Naive B cell (primary cell): ENCODE measurements at regions not wholly inside any gene's neighbourhood (a gene's known extent, or its start where the extent isn't known, plus 50 kb on each side); places are given as distances from the start of the nearest gene placed in this dataset.
"Not testable (repeated sequence)": the region's sequence is repeated elsewhere in the genome, so short reads cannot be mapped to it uniquely, and the experiment has no call there.

ENCODE experiments used
- ATAC-seq, 2 donors: fragments of 150-1000 bp; cut with Tn5 transposase; 2 replicates each; pipeline ENCODE4 v1.10.0; 2021; ENCODE audit warnings: low read depth in 2 of 2, mild to moderate bottlenecking in 2 of 2, moderate library complexity in 2 of 2
- DNase-seq: peaks from one replicate; pipeline ENCODE4 v3.0.0; 2022
- H3K27ac Mint-ChIP-seq, 6 donors: one replicate each; pipeline ENCODE4 v1.8.0; 2020 to 2022; ENCODE audit warnings: mild to moderate bottlenecking in 6 of 6, mixed read lengths in 6 of 6, moderate library complexity in 5 of 6, inconsistent platforms in 2 of 6
- H3K27me3 Mint-ChIP-seq, 3 donors: one replicate each; pipeline ENCODE4 v1.8.0; 2021 to 2022; ENCODE audit warnings: mixed read lengths in 3 of 3, mild to moderate bottlenecking in 1 of 3
- H3K36me3 Mint-ChIP-seq, 2 donors: one replicate each; pipeline ENCODE4 v1.8.0; 2020 to 2022; ENCODE audit warnings: mixed read lengths in 2 of 2, inconsistent platforms in 1 of 2, mild to moderate bottlenecking in 1 of 2
- H3K4me1 Mint-ChIP-seq, 3 donors: one replicate each; pipeline ENCODE4 v1.8.0; 2020 to 2022; ENCODE audit warnings: mixed read lengths in 3 of 3, inconsistent platforms in 1 of 3, mild to moderate bottlenecking in 1 of 3, moderate library complexity in 1 of 3
- H3K4me3 Mint-ChIP-seq, 8 donors: one replicate each; pipeline ENCODE4 v1.8.0; 2020 to 2022; ENCODE audit warnings: mild to moderate bottlenecking in 8 of 8, mixed read lengths in 8 of 8, moderate library complexity in 8 of 8, inconsistent platforms in 2 of 8
- H3K9me3 Mint-ChIP-seq, 7 donors: one replicate each; pipeline ENCODE4 v1.8.0; 2020 to 2022; ENCODE audit warnings: mixed read lengths in 7 of 7, mild to moderate bottlenecking in 5 of 7, inconsistent platforms in 2 of 7, moderate library complexity in 1 of 7

DNA sequence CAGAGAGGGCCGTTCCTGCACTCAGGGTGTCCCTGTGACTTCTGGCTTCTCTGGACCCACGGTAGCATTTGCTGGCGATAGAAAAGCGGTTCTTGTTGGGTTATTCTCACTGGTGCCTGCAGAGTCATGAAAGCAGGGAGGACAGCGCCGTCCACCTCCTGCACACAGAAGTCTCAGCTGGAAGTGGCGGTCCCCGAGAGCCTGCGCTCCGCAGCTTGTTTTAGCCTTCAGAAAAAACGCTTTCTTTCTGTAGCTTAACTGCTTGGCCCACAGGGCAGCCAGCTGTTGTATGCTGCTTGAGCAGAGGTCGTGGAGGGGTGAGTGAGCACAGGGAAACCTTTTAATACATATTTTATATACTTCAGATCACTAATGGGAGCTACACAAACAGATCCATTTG lies 400.7 kb upstream of the FAT1 start:
- ATAC-seq, result no peak
- Mint-ChIP-seq H3K4me3 (no peak overlapping the region), H3K27ac (no peak overlapping the region), H3K4me1 (no peaks in the 10 kb centered on the region), H3K27me3 (no peaks in the 10 kb centered on the region), H3K9me3 (peaks cover 2 to 18% (median 8%) of the 10 kb centered on the region in 7 donors), H3K36me3 (no peaks in the 10 kb centered on the region)
- no peak for DNase-seq

DNA sequence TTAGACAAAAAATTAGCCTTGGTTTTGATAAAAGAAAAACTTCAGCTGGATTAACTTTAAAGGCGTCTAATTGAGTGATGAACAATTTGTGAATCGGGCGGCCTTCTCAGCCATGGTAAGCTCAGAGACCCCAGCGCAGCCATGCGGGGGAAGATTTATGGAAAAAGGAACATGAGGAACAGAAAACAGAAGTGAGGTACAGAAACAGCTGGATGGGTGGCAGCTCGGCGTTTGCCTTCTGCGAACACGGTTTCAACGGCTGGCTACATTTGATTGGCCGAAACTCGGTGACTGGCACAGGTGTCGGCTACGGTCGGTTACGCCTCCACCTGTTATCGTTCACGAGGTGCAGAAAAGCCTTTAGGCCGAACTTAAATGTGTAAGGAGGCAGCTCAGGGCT lies 401.4 kb upstream of the FAT1 start:
- no peaks in the 10 kb centered on the region for H3K36me3 Mint-ChIP-seq
- H3K9me3 Mint-ChIP-seq, result peaks cover 0 to 26% (median 13%) of the 10 kb centered on the region in 7 donors
- no peak overlapping the region for H3K4me3 Mint-ChIP-seq
- ATAC-seq, result no peak
- no peaks in the 10 kb centered on the region for H3K27me3 Mint-ChIP-seq
- no peaks in the 10 kb centered on the region for H3K4me1 Mint-ChIP-seq
- H3K27ac Mint-ChIP-seq, result no peak overlapping the region
- no peak for DNase-seq

DNA sequence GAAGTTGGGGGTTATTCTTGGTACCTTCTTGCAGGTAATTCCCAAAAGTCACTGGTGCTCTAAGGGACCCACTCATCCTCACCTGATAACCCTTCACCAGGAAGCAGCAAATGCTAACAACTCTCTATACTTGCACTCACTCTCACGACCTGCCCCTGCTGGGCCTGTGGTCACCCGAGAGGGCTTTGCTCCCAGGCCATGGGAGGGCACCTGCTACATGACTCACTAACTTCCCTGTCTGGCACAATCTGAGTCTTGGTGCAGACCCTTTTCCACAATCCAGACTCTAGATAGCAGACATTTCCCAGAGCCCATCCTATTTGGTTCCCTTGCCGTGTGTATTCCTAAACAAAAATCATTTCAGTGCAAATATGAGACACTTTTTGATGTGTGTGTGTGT lies 403.8 kb upstream of the FAT1 start:
- H3K27ac Mint-ChIP-seq, result no peak overlapping the region
- ATAC-seq (no peak), DNase-seq (no peak)
- H3K27me3 Mint-ChIP-seq, result no peaks in the 10 kb centered on the region
- H3K36me3 Mint-ChIP-seq, result no peaks in the 10 kb centered on the region
- H3K9me3 Mint-ChIP-seq, result peaks cover 0 to 27% (median 13%) of the 10 kb centered on the region in 7 donors
- H3K4me3 Mint-ChIP-seq, result no peak overlapping the region
- no peaks in the 10 kb centered on the region for H3K4me1 Mint-ChIP-seq

DNA sequence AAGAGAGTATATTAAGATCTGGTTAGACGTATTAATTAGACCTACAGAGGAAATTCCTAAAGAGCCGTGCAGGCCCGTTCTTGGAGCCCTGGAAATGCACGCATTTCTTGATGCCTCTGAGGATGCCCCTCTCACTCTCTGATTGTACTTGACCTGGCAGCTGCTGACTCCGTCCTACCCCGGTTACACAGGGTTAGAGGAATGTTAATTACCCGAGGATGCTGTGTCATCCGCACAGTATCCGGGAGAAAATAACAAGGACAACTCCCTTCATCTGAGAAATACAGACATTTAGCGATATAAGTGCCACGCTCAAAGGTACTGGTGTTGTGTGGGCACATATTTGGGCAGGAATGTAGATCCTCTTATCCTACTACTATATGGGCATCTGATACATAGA lies 404.6 kb upstream of the FAT1 start:
- no peak for DNase-seq
- Mint-ChIP-seq H3K36me3 (no peaks in the 10 kb centered on the region), H3K27ac (no peak overlapping the region), H3K4me3 (no peak overlapping the region), H3K4me1 (no peaks in the 10 kb centered on the region), H3K27me3 (no peaks in the 10 kb centered on the region), H3K9me3 (peaks cover 0 to 27% (median 13%) of the 10 kb centered on the region in 7 donors)
- no peak for ATAC-seq

DNA sequence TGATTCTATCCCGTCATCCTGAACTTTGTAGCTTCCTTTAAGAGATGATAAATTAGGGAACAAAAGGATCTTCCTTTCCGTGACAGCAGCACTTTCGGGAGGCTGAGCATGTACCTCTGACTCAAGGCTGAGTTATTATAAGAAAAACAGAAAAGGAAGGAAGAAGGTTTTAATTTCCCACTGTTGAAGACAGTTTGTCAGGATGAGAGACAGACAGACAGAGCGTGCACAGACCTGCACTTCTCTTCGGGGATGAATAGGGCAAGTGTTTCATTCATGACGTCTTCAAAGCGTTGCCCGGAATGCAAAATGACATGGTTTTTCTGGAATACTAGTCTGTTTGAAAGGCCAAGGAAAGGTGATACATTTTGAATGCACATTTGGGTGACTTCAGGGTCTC lies 405.3 kb upstream of the FAT1 start:
- H3K4me1 Mint-ChIP-seq, result no peaks in the 10 kb centered on the region
- H3K27me3 Mint-ChIP-seq, result no peaks in the 10 kb centered on the region
- no peaks in the 10 kb centered on the region for H3K36me3 Mint-ChIP-seq
- DNase-seq (no peak), ATAC-seq (no peak)
- H3K4me3 Mint-ChIP-seq, result no peak overlapping the region
- no peak overlapping the region for H3K27ac Mint-ChIP-seq
- peaks cover 0 to 27% (median 13%) of the 10 kb centered on the region in 7 donors for H3K9me3 Mint-ChIP-seq

DNA sequence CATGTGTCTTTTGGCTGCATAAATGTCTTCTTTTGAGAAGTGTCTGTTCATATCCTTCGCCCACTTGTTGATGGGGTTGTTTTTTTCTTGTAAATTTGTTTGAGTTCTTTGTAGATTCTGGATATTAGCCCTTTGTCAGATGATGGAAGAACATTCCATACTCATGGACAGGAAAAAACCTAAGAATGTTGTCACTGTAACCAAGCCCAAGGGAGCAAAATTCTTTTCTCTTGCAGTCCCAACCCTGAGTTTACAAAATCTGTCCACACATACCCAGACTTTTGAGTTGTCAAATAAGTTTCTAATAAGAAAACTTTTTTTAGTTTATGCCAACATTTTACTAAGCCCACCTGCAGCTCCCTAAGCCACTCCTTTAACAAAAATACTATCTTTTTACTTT lies 408.2 kb upstream of the FAT1 start:
- not testable (repeated sequence) for ATAC-seq, DNase-seq

DNA sequence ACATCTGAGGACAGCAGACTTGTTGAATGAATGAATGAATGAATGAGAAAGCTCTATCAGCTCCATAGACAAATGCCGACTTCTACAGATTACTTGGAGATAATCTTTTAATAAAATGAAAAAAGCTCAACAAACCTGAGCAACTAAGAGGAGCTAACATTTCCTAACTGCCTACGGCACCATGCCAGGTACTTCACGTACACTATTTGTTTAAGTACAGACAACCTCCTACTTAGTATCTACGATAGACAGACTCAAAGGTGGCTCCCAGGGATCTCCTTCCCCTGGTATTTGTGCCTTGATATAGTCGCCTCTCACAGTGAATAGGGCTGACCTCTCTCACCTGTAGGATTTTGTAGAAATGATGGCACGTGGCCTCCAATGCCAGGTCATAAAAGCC lies 412.2 kb upstream of the FAT1 start:
- no peak overlapping the region for H3K27ac Mint-ChIP-seq
- H3K4me1 Mint-ChIP-seq, result no peaks in the 10 kb centered on the region
- no peaks in the 10 kb centered on the region for H3K36me3 Mint-ChIP-seq
- peaks cover 0 to 9% (median 2%) of the 10 kb centered on the region in 7 donors for H3K9me3 Mint-ChIP-seq
- no peaks in the 10 kb centered on the region for H3K27me3 Mint-ChIP-seq
- DNase-seq (no peak), ATAC-seq (no peak)
- H3K4me3 Mint-ChIP-seq, result no peak overlapping the region

More for the DNA sequence above, 408.2 kb upstream of the FAT1 start:
- H3K36me3 Mint-ChIP-seq, H3K4me1 Mint-ChIP-seq, H3K4me3 Mint-ChIP-seq, H3K27me3 Mint-ChIP-seq, H3K27ac Mint-ChIP-seq: not testable (repeated sequence)
- H3K9me3 Mint-ChIP-seq, result peaks cover 0 to 27% (median 12%) of the 10 kb centered on the region in 7 donors

DNA sequence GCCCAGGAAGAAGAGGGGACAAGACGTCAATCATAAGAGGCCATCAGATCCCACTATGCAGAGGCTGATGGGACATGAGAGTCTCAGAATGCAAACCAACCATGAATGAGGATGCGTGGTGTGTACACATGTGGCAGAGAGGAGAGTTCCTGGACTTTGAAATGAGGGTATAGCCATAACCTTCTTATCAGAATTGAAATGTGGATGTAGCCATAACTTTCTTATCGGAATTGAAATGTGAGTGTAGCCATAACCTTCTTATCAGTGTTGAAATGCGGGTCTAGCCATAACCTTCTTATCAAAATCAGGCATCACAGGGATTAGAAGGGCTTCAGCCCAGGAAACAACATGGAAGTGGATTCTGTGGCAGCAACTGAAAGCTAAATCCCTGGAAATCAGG lies 415.5 kb upstream of the FAT1 start:
- ATAC-seq (no peak), DNase-seq (no peak)
- Mint-ChIP-seq H3K4me3 (no peak overlapping the region), H3K27me3 (no peaks in the 10 kb centered on the region), H3K9me3 (peaks cover 0 to 8% (median 2%) of the 10 kb centered on the region in 7 donors), H3K36me3 (no peaks in the 10 kb centered on the region), H3K27ac (peak overlapping the region in 1 of 6 donors; percentile 23), H3K4me1 (no peaks in the 10 kb centered on the region)

DNA sequence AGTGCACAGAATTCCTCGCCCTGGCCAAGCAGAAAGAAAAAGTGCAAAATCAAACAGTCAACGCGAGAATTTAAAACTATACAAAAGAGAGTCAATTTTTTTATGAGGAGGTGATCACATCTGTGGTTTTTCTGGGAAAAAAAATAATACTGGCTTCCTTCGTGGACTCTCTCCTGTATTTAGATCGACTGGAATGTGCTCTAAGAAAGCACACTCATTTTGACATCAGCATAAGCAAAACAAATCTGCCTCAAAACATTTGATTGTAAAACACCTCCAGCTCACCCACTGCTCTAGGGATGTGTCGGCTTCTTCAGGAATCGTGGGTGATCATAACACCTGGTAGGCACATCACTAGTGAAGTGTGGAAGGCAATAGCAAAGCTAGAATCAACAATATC lies 417.4 kb upstream of the FAT1 start:
- H3K4me1 Mint-ChIP-seq, result no peaks in the 10 kb centered on the region
- no peak for ATAC-seq
- DNase-seq, result no peak
- H3K27ac Mint-ChIP-seq, result no peak overlapping the region
- no peaks in the 10 kb centered on the region for H3K36me3 Mint-ChIP-seq
- H3K9me3 Mint-ChIP-seq, result peaks cover 0 to 4% (median 2%) of the 10 kb centered on the region in 7 donors
- no peaks in the 10 kb centered on the region for H3K27me3 Mint-ChIP-seq
- H3K4me3 Mint-ChIP-seq, result no peak overlapping the region

DNA sequence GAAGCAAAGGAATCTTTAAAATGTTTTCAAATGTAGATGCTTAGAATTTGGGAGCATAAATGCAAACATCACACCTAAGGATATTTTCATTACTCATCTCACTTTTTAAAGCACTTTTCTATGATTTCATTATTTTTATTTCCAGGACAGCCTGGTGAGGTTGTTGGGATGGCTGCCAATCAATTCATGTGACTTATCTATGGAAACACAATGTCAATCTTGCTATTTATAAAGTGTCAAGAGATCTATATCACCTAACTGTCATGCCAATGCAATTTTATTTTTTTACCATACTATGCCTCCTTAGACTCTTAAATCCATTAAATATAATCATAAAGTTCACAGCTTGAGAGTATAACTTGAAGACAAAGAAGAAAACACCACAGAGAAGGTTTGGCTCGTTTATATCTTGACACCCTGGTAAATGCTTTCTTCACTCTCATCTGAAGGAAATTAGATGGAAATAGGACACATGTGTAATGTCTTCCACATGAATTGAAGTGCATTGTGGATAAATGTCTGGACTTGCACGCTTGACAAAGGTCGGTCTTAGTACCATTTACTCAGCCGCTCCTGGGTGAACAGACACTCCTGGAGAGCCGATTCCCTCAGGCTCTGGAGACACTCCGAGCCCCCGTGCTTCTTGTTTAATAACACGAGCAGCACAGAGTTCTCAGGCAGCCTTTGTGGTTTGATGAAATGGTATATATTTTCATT lies 425.7 kb upstream of the FAT1 start:
- ATAC-seq, result no peak
- Mint-ChIP-seq H3K27me3 (no peaks in the 10 kb centered on the region), H3K4me1 (no peaks in the 10 kb centered on the region), H3K9me3 (peaks cover 0 to 16% (median 5%) of the 10 kb centered on the region in 7 donors), H3K36me3 (no peaks in the 10 kb centered on the region), H3K27ac (no peak overlapping the region), H3K4me3 (no peak overlapping the region)
- no peak for DNase-seq

DNA sequence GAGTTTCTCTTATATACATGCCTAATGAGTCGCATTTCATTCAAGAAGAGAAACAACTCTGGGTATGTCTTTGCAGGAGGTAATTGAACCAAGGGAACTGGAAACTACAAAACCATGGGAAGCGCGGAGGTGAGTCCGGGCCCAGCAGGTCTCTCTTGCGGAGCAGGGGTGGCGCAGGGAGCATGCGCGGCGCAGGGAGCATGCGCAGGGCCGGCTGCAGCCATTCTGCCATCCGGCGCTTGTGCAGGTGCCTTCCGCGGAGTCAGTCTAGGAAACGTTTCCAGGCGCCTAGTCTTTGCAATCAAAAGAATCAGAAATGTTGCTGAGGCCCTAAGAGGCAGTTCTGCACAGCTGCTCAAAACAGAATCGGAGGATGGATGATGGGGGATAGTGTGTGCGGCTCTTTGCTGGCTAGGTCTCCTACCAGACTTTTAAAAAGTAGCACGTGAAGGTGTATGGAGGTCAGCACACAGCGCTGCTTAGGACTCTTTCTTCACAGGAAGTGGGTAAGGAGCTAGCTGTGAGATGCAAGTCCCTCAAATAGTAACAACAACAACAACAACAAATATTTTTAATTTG lies 433.8 kb upstream of the FAT1 start:
- H3K27ac Mint-ChIP-seq, result no peak overlapping the region
- ATAC-seq, result no peak
- peaks cover 5 to 29% (median 9%) of the 10 kb centered on the region in 7 donors for H3K9me3 Mint-ChIP-seq
- no peaks in the 10 kb centered on the region for H3K4me1 Mint-ChIP-seq
- H3K36me3 Mint-ChIP-seq, result no peaks in the 10 kb centered on the region
- H3K27me3 Mint-ChIP-seq, result no peaks in the 10 kb centered on the region
- no peak overlapping the region for H3K4me3 Mint-ChIP-seq
- no peak for DNase-seq

DNA sequence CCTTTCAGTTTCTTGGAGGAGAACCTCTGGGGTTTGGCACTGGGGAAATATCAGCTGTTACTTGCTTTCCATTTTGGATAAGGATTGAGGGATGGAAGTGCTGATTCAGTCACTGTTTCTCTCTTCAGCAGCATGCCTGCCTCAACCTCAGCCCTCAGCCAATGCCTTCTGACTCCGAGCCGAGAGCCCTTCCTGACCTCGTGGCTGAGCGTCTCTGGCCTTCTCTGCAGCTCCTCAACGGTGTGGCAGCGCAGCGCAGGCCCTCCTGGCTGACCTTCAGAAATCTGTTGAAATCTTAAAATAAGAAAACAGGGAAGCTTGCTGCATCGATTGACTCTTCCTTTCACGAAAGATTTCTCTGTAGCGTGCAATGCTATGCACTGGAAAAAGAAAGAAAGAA lies 434.3 kb upstream of the FAT1 start:
- H3K4me3 Mint-ChIP-seq, result no peak overlapping the region
- H3K36me3 Mint-ChIP-seq, result no peaks in the 10 kb centered on the region
- no peak overlapping the region for H3K27ac Mint-ChIP-seq
- no peak for DNase-seq
- H3K4me1 Mint-ChIP-seq, result no peaks in the 10 kb centered on the region
- peaks cover 5 to 29% (median 9%) of the 10 kb centered on the region in 7 donors for H3K9me3 Mint-ChIP-seq
- no peaks in the 10 kb centered on the region for H3K27me3 Mint-ChIP-seq
- ATAC-seq, result no peak

DNA sequence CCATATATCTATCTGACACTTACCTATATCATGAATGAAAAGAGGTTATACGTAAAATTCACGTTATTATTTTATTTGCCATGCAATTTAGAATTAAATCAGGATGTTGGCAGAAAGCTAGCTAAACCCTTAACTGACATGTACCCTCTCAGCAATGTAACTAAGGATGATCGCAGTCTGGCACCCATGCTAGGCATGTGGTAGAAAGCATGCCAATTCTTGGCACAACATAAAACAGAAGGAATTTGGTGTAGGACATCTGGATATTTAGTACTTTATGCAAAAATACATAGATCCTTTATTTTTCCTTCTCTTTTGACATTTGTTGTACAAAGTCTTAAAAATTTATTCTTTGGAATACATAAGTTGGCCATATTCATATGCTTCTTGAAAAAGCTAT lies 436.8 kb upstream of the FAT1 start:
- DNase-seq (no peak), ATAC-seq (no peak)
- Mint-ChIP-seq H3K9me3 (peaks cover 2 to 19% (median 9%) of the 10 kb centered on the region in 7 donors), H3K27me3 (no peaks in the 10 kb centered on the region), H3K36me3 (no peaks in the 10 kb centered on the region), H3K27ac (no peak overlapping the region), H3K4me3 (no peak overlapping the region), H3K4me1 (no peaks in the 10 kb centered on the region)

DNA sequence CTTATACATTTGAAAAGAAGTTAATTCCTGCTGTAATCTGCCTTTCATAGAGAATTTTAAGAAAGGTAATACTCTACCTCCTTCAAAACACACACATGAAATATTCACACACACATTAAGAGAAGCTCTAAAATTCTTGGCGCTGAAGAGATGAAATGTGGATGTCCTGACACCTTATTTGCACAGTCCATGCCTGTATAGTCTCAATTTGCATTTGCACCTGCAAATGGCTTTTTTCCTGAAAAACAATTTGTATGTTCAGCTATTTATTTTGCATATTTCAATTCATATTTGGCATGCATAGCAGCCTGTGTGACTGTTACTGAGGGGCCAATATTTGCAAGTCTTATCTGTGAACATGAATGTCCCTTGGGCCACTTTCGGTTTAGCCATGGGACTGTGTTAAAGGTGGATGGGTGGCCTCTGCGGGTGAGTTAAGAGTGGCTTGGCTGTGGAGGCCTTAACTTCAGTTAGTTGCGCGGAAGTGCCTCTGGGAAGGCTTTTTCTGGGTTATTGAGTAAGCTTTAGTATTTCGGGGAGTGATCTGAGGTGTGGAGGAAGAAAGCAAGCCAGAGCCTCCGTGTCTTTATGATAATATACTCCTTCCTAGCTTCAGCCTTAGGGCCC lies 443.3 kb upstream of the FAT1 start:
- H3K27me3 Mint-ChIP-seq, result no peaks in the 10 kb centered on the region
- no peak overlapping the region for H3K27ac Mint-ChIP-seq
- H3K4me1 Mint-ChIP-seq, result no peaks in the 10 kb centered on the region
- no peak for ATAC-seq
- peaks cover 0 to 8% (median 2%) of the 10 kb centered on the region in 7 donors for H3K9me3 Mint-ChIP-seq
- no peak overlapping the region for H3K4me3 Mint-ChIP-seq
- H3K36me3 Mint-ChIP-seq, result no peaks in the 10 kb centered on the region
- DNase-seq, result no peak
